Kidney (tissue), 13 donors: ENCODE measurements at regions not wholly inside any gene's neighbourhood (a gene's known extent, or its start where the extent isn't known, plus 50 kb on each side); places are given as distances from the start of the nearest gene placed in this dataset.

ENCODE experiments used
- DNase-seq, 5 donors: peaks; one replicate each; pipeline ENCODE4 v3.0.0-alpha.2; 2013 to 2020
- FAIRE-seq: peaks from 2 replicates; lab custom pipeline; 2012; peaks lifted over from hg19 to GRCh38; lab: Jason Lieb, UNC
- H3K27ac ChIP-seq, 2 donors: one replicate each; pipeline ENCODE4 v1.7.0; 2013; ENCODE audit warnings: low read depth in 2 of 2, low read length in 2 of 2, inconsistent platforms in 1 of 2
- H3K27me3 ChIP-seq: one replicate; pipeline ENCODE4 v1.7.1; 2013; ENCODE audit warnings: low read length, inconsistent platforms; ENCODE audit not compliant: control insufficient read depth, insufficient read depth
- H3K36me3 ChIP-seq, 3 donors: one replicate each; pipeline versions ENCODE4 v1.7.0 to v1.7.1; 2013; ENCODE audit warnings: low read length in 3 of 3, control low read depth in 1 of 3, inconsistent platforms in 1 of 3; ENCODE audit not compliant: insufficient read depth in 3 of 3, control insufficient read depth in 2 of 3
- H3K4me1 ChIP-seq, 3 donors: one replicate each; pipeline versions ENCODE4 v1.7.0 to v1.7.1; 2013; ENCODE audit warnings: low read length in 3 of 3, inconsistent platforms in 1 of 3, low read depth in 1 of 3; ENCODE audit not compliant: control insufficient read depth in 2 of 3, insufficient read depth in 2 of 3
- H3K4me3 ChIP-seq, 3 donors: one replicate each; pipeline versions ENCODE4 v1.7.0 to v1.8.1; 2013; ENCODE audit warnings: low read length in 3 of 3, control low read depth in 1 of 3, inconsistent platforms in 1 of 3
- H3K9ac ChIP-seq, 3 donors: one replicate each; pipeline versions ENCODE4 v1.7.0 to v1.7.1; 2013; ENCODE audit warnings: low read length in 3 of 3, control low read depth in 1 of 3, inconsistent platforms in 1 of 3
- H3K9me3 ChIP-seq, 3 donors: one replicate each; pipeline versions ENCODE4 v1.7.0 to v1.7.1; 2013; ENCODE audit warnings: low read length in 3 of 3, control low read depth in 1 of 3, inconsistent platforms in 1 of 3; ENCODE audit not compliant: control insufficient read depth in 2 of 3, insufficient read depth in 1 of 3
- intact Hi-C: fragments of 100-400 bp; cut with DNase I; formaldehyde crosslinking; loops from one replicate; pipeline ENCODE4 v1.11.1; 2022
- TF ChIP-seq, protein P1 (sequence below): IDR thresholded peaks from 3 replicates; pipeline ENCODE4 v1.5.1; 2012; ENCODE audit warnings: mild to moderate bottlenecking, moderate library complexity, borderline replicate concordance; ENCODE audit not compliant: insufficient read depth; ENCODE audit errors: extremely low read depth
- donor health status: control.
- donor health status: control.
- donor health status: control.
- donor health status: control.
- donor health status: control.
- donor health status: DM: yes; HTN: yes; CAD: no.
- donor health status: Normal renal cell carcinoma (clear cell type).

DNA sequence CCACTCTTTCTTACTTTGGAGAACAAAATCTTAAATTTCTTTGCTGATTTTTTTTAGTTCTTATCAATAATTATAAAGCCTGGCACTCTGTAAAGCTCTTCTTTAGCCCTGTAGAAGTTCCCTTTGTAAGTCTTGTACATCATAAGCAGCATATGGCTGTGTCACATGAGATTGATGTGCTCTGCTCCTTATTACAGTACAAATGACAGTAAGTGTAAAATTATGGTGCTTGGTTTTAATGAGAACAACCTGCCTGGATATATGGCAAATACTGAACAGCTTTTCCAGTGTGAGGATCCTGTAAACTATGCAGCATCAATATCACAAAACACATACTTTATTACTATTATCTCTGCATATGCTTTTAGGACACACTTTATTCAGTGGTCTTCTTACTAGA, 145.9 kb upstream of the GNPDA2 start:
- Histone ChIP-seq H3K9me3 (no peaks in the 10 kb centered on the region), H3K27me3 (no peaks in the 10 kb centered on the region), H3K4me3 (no peak overlapping the region), H3K27ac (no peak overlapping the region), H3K4me1 (no peaks in the 10 kb centered on the region), H3K9ac (no peak overlapping the region), H3K36me3 (no peaks in the 10 kb centered on the region)
- FAIRE-seq (no peak), DNase-seq (no peak)
- intact Hi-C loops, result no loop called here
- TF ChIP-seq, protein P1, sequence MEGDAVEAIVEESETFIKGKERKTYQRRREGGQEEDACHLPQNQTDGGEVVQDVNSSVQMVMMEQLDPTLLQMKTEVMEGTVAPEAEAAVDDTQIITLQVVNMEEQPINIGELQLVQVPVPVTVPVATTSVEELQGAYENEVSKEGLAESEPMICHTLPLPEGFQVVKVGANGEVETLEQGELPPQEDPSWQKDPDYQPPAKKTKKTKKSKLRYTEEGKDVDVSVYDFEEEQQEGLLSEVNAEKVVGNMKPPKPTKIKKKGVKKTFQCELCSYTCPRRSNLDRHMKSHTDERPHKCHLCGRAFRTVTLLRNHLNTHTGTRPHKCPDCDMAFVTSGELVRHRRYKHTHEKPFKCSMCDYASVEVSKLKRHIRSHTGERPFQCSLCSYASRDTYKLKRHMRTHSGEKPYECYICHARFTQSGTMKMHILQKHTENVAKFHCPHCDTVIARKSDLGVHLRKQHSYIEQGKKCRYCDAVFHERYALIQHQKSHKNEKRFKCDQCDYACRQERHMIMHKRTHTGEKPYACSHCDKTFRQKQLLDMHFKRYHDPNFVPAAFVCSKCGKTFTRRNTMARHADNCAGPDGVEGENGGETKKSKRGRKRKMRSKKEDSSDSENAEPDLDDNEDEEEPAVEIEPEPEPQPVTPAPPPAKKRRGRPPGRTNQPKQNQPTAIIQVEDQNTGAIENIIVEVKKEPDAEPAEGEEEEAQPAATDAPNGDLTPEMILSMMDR, result no peak

GRCh38 chr4:44871133-44871532, 144.8 kb upstream of the GNPDA2 start:
- Histone ChIP-seq H3K4me1 (no peaks in the 10 kb centered on the region), H3K36me3 (no peaks in the 10 kb centered on the region), H3K27ac (no peak overlapping the region), H3K9ac (no peak overlapping the region), H3K4me3 (no peak overlapping the region), H3K9me3 (no peaks in the 10 kb centered on the region), H3K27me3 (no peaks in the 10 kb centered on the region)
- FAIRE-seq, result no peak
- peak in 1 of 5 donors; percentile 7 for DNase-seq
- TF ChIP-seq, protein P1, result no peak
- intact Hi-C loops, result no loop called here

DNA sequence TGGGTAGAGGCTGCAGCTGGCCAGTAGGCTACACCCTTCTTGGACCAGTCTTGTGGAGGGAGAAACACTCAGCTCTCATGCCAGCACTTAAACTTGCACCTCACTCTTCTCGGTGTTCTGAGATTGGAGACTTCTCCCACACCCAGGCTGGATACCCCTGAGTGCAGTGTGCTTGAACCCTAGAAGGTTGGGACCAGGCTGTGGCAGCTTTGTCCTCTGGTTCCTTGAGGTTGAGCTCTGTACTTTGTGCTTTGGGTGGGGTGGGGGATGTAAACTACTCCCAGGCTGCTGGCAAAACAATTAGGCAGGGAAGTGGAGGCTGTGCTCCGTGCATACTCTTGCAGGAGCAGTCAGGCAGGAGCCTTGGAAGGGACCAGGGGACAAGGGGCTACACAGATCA, 143.6 kb upstream of the GNPDA2 start:
- FAIRE-seq, result no peak
- Histone ChIP-seq H3K4me1 (no peaks in the 10 kb centered on the region), H3K9ac (no peak overlapping the region), H3K27me3 (no peaks in the 10 kb centered on the region), H3K9me3 (no peaks in the 10 kb centered on the region), H3K36me3 (no peaks in the 10 kb centered on the region), H3K27ac (no peak overlapping the region), H3K4me3 (no peak overlapping the region)
- TF ChIP-seq, protein P1, result no peak
- DNase-seq, result no peak
- intact Hi-C loops, result no loop called here

DNA sequence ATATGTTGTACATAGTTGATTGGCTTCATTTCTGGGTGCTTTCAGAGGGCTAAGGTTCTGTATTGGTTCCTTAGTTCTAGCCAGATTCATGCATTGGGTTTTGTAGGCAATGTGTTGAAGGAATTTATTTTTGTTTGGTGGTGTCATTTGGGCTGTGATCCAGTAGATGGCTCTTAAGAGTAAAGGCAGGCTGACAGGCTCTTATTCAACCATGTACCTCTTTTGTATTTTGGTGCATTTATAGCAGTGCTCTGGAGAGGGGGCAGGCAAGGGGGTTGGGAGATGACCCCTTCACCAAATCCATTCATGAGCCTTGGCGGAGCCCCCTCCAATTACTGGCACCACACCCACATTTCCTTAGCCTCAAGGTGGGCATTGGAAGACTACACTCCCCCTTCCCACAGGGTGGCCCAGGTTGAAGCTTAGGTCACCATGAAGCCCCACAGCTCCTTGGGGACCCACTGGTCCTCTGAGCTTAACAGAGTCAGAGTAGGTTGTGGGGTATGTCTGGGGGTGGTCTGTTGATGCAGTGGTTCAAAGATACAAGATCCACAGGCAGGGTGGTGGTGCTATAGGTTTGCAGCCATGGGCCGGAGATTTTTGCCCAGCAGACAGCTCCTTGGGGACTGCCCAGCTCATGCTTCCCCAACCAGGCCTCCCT, 143.0 kb upstream of the GNPDA2 start:
- TF ChIP-seq, protein P1, result no peak
- FAIRE-seq (no peak), DNase-seq (peak in 1 of 5 donors; percentile 27)
- Histone ChIP-seq H3K9me3 (no peaks in the 10 kb centered on the region), H3K4me1 (no peaks in the 10 kb centered on the region), H3K4me3 (no peak overlapping the region), H3K36me3 (no peaks in the 10 kb centered on the region), H3K27me3 (no peaks in the 10 kb centered on the region), H3K9ac (no peak overlapping the region), H3K27ac (no peak overlapping the region)
- intact Hi-C loops, result no loop called here
